NB4 (cell line): ENCODE measurements at regions not wholly inside any gene's neighbourhood (a gene's known extent, or its start where the extent isn't known, plus 50 kb on each side); places are given as distances from the start of the nearest gene placed in this dataset.

ENCODE experiments used
- MYC ChIP-seq: IDR thresholded peaks from 2 replicates; pipeline ENCODE4 v1.6.1; 2011; ENCODE audit warnings: low read depth, low read length
- POLR2A ChIP-seq: IDR thresholded peaks from 2 replicates; pipeline ENCODE4 v1.6.1; 2011; ENCODE audit warnings: mild to moderate bottlenecking; ENCODE audit not compliant: insufficient read length; ENCODE audit errors: extremely low read depth
- TF ChIP-seq, protein P1 (sequence below): IDR thresholded peaks from one replicate; pipeline ENCODE4 v1.5.1; 2012; ENCODE audit warnings: low read depth, low read length
- TF ChIP-seq, protein P2 (sequence below): IDR thresholded peaks from 2 replicates; pipeline ENCODE4 v1.6.1; 2011; ENCODE audit warnings: low read depth, low read length

DNA sequence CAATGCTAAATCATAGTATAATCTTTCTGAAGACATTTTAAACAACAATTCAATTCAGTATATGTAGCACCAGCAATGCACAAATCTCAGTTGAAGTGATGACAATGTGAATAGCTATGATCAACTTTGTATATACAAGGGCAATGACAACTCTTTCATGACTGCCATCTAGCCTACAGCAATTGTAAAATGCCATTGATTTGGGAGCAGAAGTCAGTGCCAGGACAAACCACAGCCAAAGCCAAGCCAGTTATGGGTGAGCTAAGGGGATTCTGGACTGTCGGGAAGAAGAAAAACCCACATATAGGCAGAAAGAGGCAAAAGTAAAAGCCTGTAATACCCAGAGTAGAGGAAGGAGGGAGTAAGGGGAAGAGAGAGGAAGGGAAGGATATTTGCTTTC, 238.6 kb downstream of the MID1IP1 start:
- TF ChIP-seq, protein P1, sequence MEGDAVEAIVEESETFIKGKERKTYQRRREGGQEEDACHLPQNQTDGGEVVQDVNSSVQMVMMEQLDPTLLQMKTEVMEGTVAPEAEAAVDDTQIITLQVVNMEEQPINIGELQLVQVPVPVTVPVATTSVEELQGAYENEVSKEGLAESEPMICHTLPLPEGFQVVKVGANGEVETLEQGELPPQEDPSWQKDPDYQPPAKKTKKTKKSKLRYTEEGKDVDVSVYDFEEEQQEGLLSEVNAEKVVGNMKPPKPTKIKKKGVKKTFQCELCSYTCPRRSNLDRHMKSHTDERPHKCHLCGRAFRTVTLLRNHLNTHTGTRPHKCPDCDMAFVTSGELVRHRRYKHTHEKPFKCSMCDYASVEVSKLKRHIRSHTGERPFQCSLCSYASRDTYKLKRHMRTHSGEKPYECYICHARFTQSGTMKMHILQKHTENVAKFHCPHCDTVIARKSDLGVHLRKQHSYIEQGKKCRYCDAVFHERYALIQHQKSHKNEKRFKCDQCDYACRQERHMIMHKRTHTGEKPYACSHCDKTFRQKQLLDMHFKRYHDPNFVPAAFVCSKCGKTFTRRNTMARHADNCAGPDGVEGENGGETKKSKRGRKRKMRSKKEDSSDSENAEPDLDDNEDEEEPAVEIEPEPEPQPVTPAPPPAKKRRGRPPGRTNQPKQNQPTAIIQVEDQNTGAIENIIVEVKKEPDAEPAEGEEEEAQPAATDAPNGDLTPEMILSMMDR = no peak
- TF ChIP-seq POLR2A (no peak), MYC (no peak)
- TF ChIP-seq, protein P2, sequence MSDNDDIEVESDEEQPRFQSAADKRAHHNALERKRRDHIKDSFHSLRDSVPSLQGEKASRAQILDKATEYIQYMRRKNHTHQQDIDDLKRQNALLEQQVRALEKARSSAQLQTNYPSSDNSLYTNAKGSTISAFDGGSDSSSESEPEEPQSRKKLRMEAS = no peak
